ENCODE measurements at regions not wholly inside any gene's neighbourhood (a gene's known extent, or its start where the extent isn't known, plus 50 kb on each side); places are given as distances from the start of the nearest gene placed in this dataset.

GRCh38 chr6:50471041-50471440 is 242.3 kb upstream of the TFAP2D start:
- no peak for DNase-seq (ENCODE audit: low spot score)
- Histone ChIP-seq H3K27me3 (replicated peaks; ENCODE audit: insufficient read depth, low read depth, low read length, poor library complexity) (no peaks in the 10 kb centered on the region), H3K4me1 (ENCODE audit: insufficient read depth, low read length, poor library complexity, severe bottlenecking) (no peaks in the 10 kb centered on the region), H3K27ac (ENCODE audit: low read depth, low read length, poor library complexity, severe bottlenecking) (no peak overlapping the region), H3K36me3 (ENCODE audit: insufficient read depth, low read length, poor library complexity, severe bottlenecking) (no peaks in the 10 kb centered on the region), H3K4me3 (ENCODE audit: low read depth, low read length, poor library complexity, severe bottlenecking) (no peak overlapping the region), H3K9me3 (ENCODE audit: low read depth, low read length, poor library complexity, severe bottlenecking) (no peaks in the 10 kb centered on the region)
- no TSS peak for BruUV-seq (replicated peaks)
- intact Hi-C loops (cut with micrococcal nuclease; ENCODE audit: unreplicated experiment), result no loop called here
- TF ChIP-seq EZH2 (IDR thresholded peaks at IDR 0.05; ENCODE audit: borderline replicate concordance, low read depth, low read length, poor library complexity, severe bottlenecking) (no peak), CTCF (conservative IDR thresholded peaks at IDR 0.05; ENCODE audit: low read depth, low read length) (no peak)
- ChIA-PET POLR2A (ENCODE audit: low non-redundant PET) (no interaction called here), CTCF (no interaction called here)

- intact Hi-C loops (cut with micrococcal nuclease; ENCODE audit: unreplicated experiment), result no loop called here
- TF ChIP-seq EZH2 (IDR thresholded peaks at IDR 0.05; ENCODE audit: borderline replicate concordance, low read depth, low read length, poor library complexity, severe bottlenecking), result no peak
- no peaks in the 10 kb centered on the region for H3K9me3 ChIP-seq (ENCODE audit: low read depth, low read length, poor library complexity, severe bottlenecking)
- H3K4me3 ChIP-seq (ENCODE audit: low read depth, low read length, poor library complexity, severe bottlenecking), result no peak overlapping the region
- H3K4me1 ChIP-seq (ENCODE audit: insufficient read depth, low read length, poor library complexity, severe bottlenecking), result no peaks in the 10 kb centered on the region
- no peak overlapping the region for H3K27ac ChIP-seq (ENCODE audit: low read depth, low read length, poor library complexity, severe bottlenecking)
- ChIA-PET POLR2A (ENCODE audit: low non-redundant PET) (interaction anchor here (0.6 kb wide), 1 partner anchor 181 kb away, joined by 4 read pairs; no protein-coding TSS in a partner anchor), CTCF (no interaction called here)
- DNase-seq (ENCODE audit: low spot score), result no peak
- H3K36me3 ChIP-seq (ENCODE audit: insufficient read depth, low read length, poor library complexity, severe bottlenecking), result no peaks in the 10 kb centered on the region
- peaks cover 5% of the 10 kb centered on the region for H3K27me3 ChIP-seq (replicated peaks; ENCODE audit: insufficient read depth, low read depth, low read length, poor library complexity)
- no TSS peak for BruUV-seq (replicated peaks)
Observed at GRCh38 chr6:50510361-50510760, 203.0 kb upstream of the TFAP2D start.

- POLR2A ChIA-PET (ENCODE audit: low non-redundant PET), result no interaction called here
Observed at GRCh38 chr6:50520326-50521266, 192.7 kb upstream of the TFAP2D start.

More at GRCh38 chr6:50520326-50521266, 192.7 kb upstream of the TFAP2D start:
- peak; percentile 1 for DNase-seq (ENCODE audit: low spot score)
- Histone ChIP-seq H3K4me3 (ENCODE audit: low read depth, low read length, poor library complexity, severe bottlenecking) (no peak overlapping the region), H3K27ac (ENCODE audit: low read depth, low read length, poor library complexity, severe bottlenecking) (no peak overlapping the region), H3K4me1 (ENCODE audit: insufficient read depth, low read length, poor library complexity, severe bottlenecking) (no peaks in the 10 kb centered on the region), H3K9me3 (ENCODE audit: low read depth, low read length, poor library complexity, severe bottlenecking) (no peaks in the 10 kb centered on the region), H3K36me3 (ENCODE audit: insufficient read depth, low read length, poor library complexity, severe bottlenecking) (no peaks in the 10 kb centered on the region), H3K27me3 (replicated peaks; ENCODE audit: insufficient read depth, low read depth, low read length, poor library complexity) (peaks cover 31% of the 10 kb centered on the region)
- no TSS peak for BruUV-seq (replicated peaks)
- intact Hi-C loops (cut with micrococcal nuclease; ENCODE audit: unreplicated experiment), result no loop called here
- TF ChIP-seq EZH2 (IDR thresholded peaks at IDR 0.05; ENCODE audit: borderline replicate concordance, low read depth, low read length, poor library complexity, severe bottlenecking), result no peak
- no peak for TF ChIP-seq CTCF (conservative IDR thresholded peaks at IDR 0.05; ENCODE audit: low read depth, low read length)
- CTCF ChIA-PET, result no interaction called here

Data from A673 (cell line).